HG03280 (cell line): ENCODE measurements at regions not wholly inside any gene's neighbourhood (a gene's known extent, or its start where the extent isn't known, plus 50 kb on each side); places are given as distances from the start of the nearest gene placed in this dataset.

ENCODE experiments used
- ATAC-seq: cut with Tn5 transposase; IDR thresholded peaks from one replicate; pipeline ENCODE4 v1.9.1; 2021; ENCODE audit warnings: mild to moderate bottlenecking, moderate library complexity; ENCODE audit not compliant: unreplicated experiment

DNA sequence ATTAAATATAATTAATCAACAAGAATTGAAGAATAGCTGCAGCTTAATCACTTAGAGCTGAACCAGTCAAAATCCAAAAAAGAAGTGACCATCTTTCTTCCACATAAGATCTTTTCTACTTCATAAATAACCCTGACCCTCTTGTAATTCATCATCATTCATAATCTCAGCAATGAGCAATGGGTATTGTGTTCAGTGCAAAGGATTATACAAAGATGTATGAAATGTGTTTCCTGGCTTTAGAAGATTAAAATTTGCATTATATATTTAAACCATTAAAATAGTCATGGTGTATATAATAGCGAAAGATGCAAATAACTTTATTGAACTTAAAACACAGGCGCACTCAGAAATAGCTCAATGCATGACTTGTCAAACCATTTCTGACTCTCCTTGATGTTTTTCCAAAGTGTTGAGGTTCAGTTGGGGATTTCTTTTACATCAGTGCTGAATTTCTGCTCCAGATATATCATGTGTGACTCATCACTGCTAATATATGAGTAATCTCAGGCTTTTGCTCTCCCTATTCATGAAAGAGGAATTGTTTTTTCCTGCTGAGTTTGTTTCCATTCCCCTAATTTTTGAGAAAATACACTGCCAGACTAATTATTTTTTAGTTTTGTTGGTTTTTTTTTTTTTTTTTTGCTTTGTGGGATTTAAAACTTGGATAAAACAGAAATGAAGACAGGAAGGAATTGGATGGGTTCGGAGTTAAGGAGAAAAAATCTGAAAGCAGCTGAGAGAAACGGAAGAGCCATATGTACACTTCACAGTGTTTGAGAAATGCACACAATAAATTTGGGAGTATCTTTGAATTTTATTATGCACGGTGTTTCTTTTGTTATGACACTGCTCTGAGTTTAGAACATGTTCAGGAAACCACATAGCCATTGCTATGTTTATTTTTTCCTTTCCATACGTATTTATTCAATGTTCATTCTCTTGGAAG is 290.1 kb upstream of the PCDH7 start:
- ATAC-seq, result no peak

DNA sequence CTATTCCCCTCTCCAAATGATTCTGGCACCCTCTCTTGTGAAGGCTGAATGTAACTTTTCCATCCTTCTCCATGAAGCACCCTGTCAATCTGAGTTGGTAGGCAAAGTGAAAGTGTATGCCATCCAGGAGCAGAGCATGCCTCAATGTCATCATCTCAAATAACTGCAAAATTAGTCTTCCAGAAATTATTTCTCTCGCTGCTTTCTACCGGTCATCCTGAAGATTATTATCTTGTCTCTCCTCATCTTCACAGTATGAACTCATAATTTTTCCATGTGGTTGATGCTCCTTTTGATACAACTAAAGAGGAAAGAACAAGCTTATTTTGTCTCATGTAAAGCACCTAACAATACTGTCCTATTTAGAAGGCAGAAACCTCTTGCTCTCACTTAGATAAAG is 285.5 kb upstream of the PCDH7 start:
- no peak for ATAC-seq

DNA sequence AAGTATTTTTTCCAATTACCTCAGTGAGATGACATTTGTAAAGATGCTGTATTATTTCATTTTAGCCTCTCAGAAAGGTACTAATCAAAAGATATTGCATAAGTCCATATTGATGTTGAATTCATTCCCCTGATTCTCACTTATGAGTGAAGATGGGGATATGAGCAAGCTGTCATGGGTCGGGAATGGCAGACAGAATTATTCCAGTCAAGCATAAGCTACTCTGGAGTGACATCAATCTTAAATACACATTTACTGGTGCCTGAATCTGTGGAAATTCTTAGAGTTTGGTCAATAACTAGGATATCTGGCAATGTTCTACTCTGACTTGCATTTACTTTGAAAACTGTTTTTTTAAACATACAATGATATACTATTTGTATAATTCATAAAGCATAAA is 283.8 kb upstream of the PCDH7 start:
- ATAC-seq, result no peak

DNA sequence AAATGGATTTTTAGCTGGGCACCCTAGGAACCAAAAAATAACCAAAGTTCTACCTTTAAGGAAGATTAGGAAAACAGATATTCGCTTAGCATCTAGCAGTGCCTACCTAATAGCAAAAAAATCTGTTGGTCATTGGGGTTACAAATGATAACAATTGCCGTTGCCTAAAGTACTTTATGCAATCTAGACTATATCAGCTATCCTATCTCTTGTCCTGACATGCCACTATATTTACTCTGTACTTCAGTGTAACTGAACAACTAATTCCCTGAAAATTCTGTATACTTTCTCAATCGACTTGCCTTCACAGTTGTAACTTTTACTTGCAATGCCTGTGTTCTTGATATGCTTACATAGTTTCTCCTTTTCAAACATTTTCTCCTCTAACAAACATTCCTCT is 282.9 kb upstream of the PCDH7 start:
- no peak for ATAC-seq

DNA sequence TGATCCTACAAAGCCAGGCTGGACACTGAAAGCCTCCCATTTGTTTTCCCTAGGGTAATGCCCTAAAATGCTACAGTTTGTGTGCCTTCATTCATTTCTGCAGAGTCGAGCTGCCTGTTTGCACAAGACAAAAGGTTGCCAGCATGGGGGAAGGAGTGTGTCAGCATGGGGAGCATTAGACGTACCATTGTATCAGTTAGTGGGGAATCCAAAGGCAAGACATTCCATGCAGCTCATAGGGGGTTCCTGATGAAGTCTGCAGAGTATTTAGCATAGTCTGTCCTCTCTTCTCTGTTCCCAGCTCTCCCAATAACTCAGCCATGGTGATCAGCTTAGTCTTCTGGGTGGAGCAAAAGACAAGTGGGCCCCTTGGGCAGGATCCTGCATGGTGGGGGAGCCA is 276.9 kb upstream of the PCDH7 start:
- no peak for ATAC-seq

DNA sequence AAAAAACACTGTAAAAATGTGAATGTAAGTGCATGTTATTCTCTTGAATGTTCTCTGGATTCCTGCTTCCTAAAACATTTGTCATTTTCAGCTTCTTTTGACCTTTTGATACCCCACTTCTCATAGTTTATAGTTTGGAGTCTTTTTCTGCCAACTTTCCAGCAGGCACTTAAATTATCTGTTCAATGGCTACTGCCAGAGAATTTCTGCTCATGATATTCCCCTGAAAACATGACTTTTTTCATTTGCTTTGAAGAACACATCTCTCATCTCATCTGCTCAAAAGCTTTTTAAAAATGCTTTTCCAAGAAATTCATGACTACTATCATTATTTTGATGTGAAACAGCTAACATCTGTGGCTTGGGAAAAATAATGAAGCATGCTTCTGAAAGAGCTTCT is 269.7 kb upstream of the PCDH7 start:
- no peak for ATAC-seq

DNA sequence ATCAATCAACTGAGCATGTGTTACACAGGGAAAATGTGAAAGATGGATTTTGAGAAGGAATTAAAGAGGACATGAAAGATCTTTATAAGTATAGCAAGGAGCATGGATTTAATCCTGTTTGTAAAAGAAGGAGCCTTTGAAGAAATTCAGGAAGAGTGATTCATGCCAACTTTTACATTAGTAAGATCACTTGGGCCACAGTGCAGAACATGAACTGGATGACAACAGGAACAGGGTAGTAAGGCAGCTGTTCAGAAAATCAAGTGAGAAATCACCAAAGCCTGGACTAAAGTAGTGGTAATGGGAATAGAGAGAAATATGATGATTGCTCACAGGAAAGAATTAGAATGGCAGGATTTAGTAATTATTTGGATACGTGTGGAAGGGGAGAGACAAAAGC is 265.7 kb upstream of the PCDH7 start:
- ATAC-seq, result no peak

DNA sequence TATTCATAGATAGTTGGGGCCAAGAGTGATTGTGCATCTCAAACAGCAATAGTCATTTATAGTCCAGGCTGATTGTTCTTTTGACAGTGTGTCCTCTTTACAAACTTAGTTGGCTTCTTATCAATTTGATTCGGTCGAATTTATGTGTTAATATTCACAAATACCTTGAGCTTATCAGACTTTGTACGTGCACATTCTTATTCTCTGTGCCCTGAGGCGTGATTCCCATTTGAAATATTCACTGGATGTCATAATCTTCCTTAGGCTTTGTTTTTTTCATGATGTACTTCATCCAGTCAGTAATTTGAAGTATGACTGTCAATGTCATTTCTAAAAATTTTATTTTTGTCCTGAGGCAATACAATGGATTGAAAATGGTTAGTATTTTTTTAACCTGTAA is 263.5 kb upstream of the PCDH7 start:
- no peak for ATAC-seq

DNA sequence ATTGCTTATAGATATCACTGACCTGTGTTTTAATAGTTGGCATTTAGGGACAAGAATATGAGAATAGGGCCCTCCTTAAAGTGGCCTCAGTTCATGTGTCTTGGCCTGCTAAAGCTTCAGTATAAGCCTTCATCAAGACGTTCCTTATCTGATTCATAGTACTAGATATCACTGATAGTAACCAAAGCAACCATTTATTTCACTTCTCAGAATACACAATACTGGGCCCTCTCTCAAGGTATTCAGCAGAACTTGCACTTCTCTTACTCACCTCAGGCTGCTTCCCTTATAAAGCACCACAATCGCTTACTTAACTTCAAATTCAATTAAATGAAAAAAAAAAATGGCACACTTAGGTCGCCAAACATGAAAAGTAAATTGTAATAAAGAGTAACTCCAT is 259.4 kb upstream of the PCDH7 start:
- no peak for ATAC-seq

DNA sequence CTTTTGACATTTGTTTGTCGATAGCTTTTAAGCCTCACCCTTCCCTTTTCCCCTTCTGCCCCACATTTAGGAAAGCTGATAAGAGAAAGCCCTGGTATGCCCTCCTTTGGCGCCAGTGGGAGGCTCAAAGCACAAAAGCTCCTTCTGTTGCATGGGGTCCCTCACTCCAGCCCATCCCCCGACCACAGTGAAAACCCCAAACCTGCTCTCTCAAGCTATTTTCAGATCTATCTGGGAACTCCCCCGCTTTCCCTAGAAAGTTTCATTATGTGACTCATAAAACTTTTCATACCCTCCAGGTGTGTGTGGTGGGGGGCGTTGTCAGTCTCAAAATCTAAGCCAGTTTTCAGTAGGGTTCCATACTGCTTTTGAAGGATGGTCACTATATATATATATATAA is 259.0 kb upstream of the PCDH7 start:
- no peak for ATAC-seq

DNA sequence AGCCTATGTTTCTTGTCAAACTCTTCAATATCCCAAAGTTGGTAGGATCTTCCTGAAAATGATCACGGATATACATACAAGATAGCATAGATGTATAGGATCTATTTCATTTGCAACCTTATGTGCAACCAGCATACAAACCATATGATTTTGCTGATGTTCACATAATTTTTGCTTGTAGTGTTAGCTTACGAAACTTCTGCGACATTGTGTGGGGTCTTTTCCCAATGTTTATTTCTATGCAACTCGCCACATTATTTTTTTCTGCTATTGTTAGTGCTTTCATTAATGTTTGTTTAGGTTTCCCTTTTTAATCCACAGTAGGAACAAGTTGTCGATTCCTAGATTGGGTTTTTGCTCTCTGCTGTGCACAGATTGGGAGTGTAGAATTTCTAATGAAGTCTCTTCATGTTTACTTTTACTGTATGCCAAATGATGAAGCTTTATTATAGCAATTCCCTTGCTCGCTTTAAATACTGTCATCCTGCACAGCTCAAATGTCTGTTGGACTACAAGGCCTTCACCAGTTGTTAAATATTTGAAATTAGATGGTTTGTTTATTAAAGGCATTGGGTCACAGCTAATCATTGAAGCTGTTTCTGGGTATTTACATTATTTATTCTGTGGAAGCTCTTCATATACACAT is 257.6 kb upstream of the PCDH7 start:
- ATAC-seq, result no peak

DNA sequence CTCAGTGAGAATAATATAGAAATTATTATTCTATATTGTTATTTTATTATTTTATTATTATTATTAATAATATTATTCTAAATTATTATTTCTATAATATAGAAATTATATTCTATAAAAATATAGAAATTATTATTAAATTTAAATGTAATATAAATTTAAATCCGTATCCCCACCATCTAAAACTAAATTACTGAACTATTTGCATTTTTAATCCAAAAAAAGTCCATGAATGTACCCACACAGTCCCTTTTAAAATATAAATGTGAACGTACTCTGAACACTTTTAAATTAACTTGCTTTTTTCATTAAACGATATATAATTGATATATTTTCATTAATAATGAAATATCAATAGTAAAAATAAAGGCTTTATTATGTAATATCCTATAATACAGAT is 248.3 kb upstream of the PCDH7 start:
- ATAC-seq, result no peak

DNA sequence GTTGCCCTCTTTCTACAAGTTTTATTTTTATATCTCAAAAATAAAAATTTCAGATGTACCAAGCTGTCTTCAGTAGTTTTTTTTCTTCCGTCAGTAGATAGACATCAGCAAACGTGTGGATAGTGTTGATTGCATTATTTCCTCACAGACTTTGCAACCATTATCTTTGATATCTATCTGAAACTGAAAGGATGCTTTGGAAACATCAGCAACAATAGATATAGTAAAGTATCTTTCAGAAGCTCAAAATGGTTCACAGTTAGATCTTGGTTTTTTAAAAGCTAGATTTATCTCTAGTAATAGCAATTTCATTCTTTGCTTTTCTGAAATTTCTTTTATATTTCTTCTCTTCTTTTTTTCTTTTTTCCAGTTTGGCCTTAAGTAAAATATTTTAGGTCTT is 246.9 kb upstream of the PCDH7 start:
- no peak for ATAC-seq

DNA sequence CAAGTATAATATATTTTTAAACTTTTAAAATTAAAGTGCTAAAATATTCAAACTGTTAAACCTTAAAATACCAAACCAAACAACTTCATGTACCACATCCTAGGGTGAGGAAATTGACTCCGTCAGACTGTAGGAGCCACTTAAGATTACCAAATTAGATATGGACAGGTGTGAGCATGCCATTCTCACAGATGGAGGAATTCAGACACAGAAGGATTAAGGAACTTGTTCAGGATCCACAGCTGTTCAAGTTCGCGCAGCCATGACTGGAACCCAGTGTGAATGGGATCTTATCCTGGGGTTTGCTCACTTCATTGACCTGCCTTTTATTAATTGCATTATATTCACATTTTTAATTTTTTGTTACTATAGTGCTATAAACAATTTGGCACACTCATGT is 224.9 kb upstream of the PCDH7 start:
- no peak for ATAC-seq

DNA sequence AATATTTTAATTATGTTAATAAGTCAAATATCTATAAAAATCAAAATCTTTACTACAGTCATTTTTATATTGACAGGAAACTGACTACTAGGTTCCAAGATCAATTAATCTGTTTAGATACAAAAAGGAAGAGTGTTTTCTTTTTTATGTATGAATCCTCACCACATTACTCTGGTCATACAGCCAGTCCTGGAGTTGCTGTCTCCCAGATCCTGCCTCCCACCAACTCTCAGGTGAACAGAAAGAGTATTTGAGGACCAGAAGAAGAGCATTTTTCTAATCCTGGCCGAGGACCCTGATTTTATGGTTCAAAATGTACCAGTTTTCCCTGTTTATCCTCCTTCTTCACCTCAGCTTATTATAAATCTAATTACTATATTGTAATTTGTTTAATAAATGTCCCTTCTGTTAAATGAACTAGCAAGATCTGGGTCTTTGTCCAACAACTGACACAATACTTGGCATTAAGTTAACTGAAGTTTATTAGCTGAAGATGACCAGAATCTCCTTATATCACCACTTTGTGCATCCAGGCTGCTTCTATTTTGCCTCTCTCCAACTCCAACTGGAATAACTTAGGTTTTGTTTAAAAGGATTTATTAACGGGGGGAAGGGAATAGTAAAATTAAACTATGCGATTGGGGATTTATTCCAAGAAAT is 224.4 kb upstream of the PCDH7 start:
- ATAC-seq, result no peak

DNA sequence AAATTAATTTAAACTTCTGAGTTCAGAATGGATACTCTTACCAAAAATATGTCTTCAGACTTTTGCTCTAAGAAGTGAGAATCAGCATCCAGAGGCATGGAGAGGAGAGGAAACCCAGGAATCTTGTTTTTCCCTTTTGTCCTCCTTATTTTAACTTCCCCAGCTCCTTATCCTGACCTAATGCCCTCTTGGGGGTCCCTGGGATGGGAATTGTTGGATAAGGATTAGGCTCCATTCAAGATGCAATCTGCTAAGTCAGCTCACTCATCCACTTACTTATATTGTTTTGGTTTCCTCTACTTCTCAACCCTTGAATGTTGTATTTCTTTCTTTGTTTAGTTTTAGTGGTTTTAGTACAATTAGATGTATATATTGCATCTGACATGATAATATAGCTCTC is 208.4 kb upstream of the PCDH7 start:
- no peak for ATAC-seq

DNA sequence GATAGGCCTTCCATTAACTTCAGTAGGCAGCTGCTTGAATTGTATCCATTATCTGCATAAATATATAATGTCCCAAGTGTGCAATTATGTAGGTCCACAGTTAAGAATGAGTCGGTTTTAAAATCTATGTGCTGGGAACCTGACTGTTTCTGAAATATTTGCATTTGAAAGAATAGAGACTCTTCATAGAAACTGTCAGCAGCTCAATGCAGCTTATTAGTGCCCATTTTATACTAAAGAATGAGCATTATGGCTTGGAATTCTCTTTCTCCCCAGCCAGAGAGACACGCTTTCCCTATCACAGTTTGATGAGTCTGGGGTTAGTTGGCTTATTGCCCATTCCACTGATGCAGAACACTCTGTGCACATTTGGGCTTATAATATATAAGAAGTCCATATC is 202.0 kb upstream of the PCDH7 start:
- no peak for ATAC-seq

DNA sequence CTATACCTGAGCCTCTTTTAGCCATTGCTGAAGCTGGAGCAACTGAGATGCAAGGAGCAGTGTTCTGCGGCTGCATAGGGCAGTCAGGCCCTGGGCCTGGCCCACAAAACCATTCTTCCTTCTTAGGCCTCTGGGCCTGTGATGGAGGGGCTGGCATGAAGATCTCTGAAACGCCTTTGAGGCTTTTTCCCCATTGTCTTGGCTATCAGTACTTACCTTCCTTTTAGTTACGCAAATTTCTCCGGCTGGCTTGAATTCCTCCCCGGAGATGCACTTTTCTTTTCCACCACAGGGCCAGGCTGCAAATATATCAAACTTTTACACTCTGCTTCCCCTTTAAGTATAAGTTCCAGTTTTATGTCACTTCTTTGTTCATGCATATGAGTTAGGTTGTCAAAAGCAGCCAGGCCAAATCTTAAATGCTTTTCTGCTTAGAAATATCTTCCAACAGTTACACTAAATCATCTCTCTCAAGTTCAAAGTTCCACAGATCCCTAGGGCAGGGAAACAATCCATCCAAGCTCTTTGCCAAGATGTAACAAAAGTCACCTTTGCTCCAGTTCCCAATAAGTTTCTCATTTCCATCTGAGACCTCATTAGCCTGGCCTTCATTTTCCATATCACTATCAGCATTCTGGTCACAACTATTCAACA is 194.4 kb upstream of the PCDH7 start:
- ATAC-seq, result no peak

DNA sequence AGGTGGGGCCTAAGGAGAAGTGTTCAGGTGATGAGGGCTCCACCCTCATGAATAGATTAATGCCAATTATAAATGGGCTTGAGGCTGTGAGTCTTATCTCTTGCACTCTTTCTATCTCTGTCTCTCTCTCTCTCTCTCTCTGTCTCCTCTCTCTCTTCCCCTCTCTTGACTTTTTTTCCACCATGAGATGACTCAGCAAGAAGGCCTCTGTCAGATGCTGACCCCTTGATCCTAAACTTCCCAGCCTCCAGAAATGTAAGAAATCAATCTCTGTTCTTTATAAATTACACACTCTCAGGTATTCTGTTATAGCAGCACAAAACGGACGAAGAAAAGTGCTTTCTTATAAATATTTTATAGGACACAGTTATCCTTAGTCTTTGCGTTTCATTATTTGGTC is 184.9 kb upstream of the PCDH7 start:
- no peak for ATAC-seq

DNA sequence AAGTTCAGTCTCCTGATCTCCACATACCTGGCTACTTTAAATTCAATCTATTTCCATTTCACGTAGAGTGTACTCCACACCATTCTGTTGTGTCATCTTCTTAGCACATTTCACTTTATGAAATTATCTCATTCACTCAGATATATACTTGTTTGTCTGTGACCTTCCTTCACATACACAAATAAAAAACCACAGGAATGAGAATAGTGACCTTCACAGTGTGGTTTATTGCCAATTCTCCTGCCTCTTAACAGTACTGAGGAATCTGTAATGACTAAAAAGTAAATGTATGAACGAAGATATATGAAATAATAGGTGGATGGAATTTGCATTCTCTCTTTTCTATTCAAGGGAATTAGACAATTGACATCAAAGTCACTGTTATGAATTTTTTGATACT is 183.9 kb upstream of the PCDH7 start:
- no peak for ATAC-seq

DNA sequence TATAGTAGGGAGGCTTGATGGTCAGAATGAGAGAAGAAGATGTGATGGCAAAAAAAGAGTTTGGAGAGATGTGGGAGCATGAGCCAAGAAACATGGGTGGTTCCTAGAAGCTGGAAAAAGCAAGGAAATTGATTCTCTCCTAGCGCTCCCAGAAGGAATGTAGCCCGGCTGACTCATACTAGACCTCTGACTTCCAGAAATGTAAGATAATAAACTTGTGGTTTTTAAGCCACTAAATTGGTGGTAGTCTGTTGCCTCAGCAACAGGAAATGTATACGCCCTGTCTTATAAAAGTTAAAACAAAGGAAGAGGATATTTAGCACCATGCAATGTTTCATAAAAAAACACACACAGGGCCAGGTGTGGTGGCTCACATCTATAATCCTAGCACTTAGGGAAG is 182.7 kb upstream of the PCDH7 start:
- ATAC-seq, result no peak

DNA sequence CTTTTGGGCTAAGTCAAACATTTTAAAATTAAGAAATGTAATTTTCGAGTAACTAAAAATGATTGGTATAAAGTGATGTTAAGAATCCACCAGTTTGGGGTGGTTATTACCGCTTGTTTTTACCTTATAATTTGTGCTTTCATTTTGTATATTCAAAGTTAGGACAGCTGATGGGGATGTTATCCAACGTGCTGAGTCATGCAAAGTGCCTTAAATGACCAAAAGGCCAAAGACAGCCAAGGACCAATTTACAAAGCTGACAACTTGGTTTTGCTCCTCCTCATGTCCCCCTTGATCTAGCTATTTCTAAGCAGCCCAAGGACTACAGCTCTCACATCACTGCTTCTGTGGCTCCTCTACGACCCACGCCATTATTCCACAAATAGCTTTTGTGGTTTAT is 181.4 kb upstream of the PCDH7 start:
- ATAC-seq, result no peak
